GM19023 (cell line): ENCODE measurements at regions not wholly inside any gene's neighbourhood (a gene's known extent, or its start where the extent isn't known, plus 50 kb on each side); places are given as distances from the start of the nearest gene placed in this dataset.
"Not testable (repeated sequence)": the region's sequence is repeated elsewhere in the genome, so short reads cannot be mapped to it uniquely, and the experiment has no call there.

Source experiments
- ATAC-seq: cut with Tn5 transposase; IDR thresholded peaks from one replicate; pipeline ENCODE4 v1.9.1; 2021; ENCODE audit warnings: mild to moderate bottlenecking, moderate library complexity; ENCODE audit not compliant: unreplicated experiment

- not testable (repeated sequence) for ATAC-seq
These were observed 113.4 kb downstream of the XPNPEP1 start for GRCh38 chr10:109809954-109810353.

- ATAC-seq, result not testable (repeated sequence)
These were observed 122.1 kb downstream of the XPNPEP1 start for GRCh38 chr10:109801191-109801590.

- ATAC-seq, result no peak
These were observed 132.7 kb downstream of the XPNPEP1 start for GRCh38 chr10:109790647-109791046.

- no peak for ATAC-seq
These were observed 139.1 kb downstream of the XPNPEP1 start for GRCh38 chr10:109784236-109784635.

- ATAC-seq, result no peak
These were observed 140.0 kb downstream of the XPNPEP1 start for GRCh38 chr10:109783286-109783685.

- no peak for ATAC-seq
These were observed 142.3 kb downstream of the XPNPEP1 start for GRCh38 chr10:109780997-109781396.

GRCh38 chr10:109778993-109779392 is 144.3 kb downstream of the XPNPEP1 start:
- no peak for ATAC-seq

- ATAC-seq, result no peak
These were observed 149.2 kb downstream of the XPNPEP1 start for GRCh38 chr10:109774121-109774440.

- ATAC-seq, result no peak
These were observed 149.8 kb downstream of the XPNPEP1 start for GRCh38 chr10:109773288-109774120.

GRCh38 chr10:109770663-109771062 is 152.6 kb downstream of the XPNPEP1 start:
- no peak for ATAC-seq

- no peak for ATAC-seq
These were observed 153.3 kb downstream of the XPNPEP1 start for GRCh38 chr10:109769966-109770365.

GRCh38 chr10:109765838-109766237 is 157.5 kb downstream of the XPNPEP1 start:
- ATAC-seq, result no peak

GRCh38 chr10:109762555-109762954 is 160.8 kb downstream of the XPNPEP1 start:
- no peak for ATAC-seq

GRCh38 chr10:109757670-109758069 is 165.6 kb downstream of the XPNPEP1 start:
- ATAC-seq, result not testable (repeated sequence)

GRCh38 chr10:109746861-109747260 is 176.4 kb downstream of the XPNPEP1 start:
- ATAC-seq, result no peak

GRCh38 chr10:109744020-109744419 is 179.3 kb downstream of the XPNPEP1 start:
- no peak for ATAC-seq

GRCh38 chr10:109743574-109743973 is 179.7 kb downstream of the XPNPEP1 start:
- no peak for ATAC-seq

- no peak for ATAC-seq
These were observed 180.2 kb downstream of the XPNPEP1 start for GRCh38 chr10:109743146-109743545.

GRCh38 chr10:109741712-109742111 is 181.6 kb downstream of the XPNPEP1 start:
- ATAC-seq, result no peak

- no peak for ATAC-seq
These were observed 182.9 kb downstream of the XPNPEP1 start for GRCh38 chr10:109740436-109740835.

- no peak for ATAC-seq
These were observed 185.7 kb downstream of the XPNPEP1 start for GRCh38 chr10:109737626-109738025.

GRCh38 chr10:109737009-109737408 is 186.3 kb downstream of the XPNPEP1 start:
- no peak for ATAC-seq

- ATAC-seq, result no peak
These were observed 187.5 kb downstream of the XPNPEP1 start for GRCh38 chr10:109735776-109736175.
